ENCODE measurements at regions not wholly inside any gene's neighbourhood (a gene's known extent, or its start where the extent isn't known, plus 50 kb on each side); places are given as distances from the start of the nearest gene placed in this dataset.

GRCh38 chr13:81334481-81334880 is 993.6 kb upstream of the SPRY2 start:
- Histone ChIP-seq H3K27me3 (replicated peaks in 1 of 4; ENCODE audit: control extremely low read depth in 1 of 4, control insufficient read depth in 3 of 4, insufficient read depth in 4 of 4, low read length in 3 of 4) (no peaks in the 10 kb centered on the region), H3K4me3 (ENCODE audit: control extremely low read depth in 1 of 5, extremely low read depth in 1 of 5, insufficient read depth in 1 of 5, low read depth in 2 of 5, low read length in 4 of 5) (no peak overlapping the region), H3K4me1 (ENCODE audit: control insufficient read depth in 2 of 2, insufficient read depth in 2 of 2, low read length in 2 of 2) (no peaks in the 10 kb centered on the region), H3K79me2 (ENCODE audit: control insufficient read depth, insufficient read depth, low read length) (no peaks in the 10 kb centered on the region), H4K20me1 (ENCODE audit: control insufficient read depth, insufficient read depth, low read length, poor library complexity, severe bottlenecking) (no peaks in the 10 kb centered on the region), H3K9me3 (ENCODE audit: control extremely low read depth in 1 of 3, control insufficient read depth in 2 of 3, insufficient read depth in 1 of 3, low read length in 2 of 3) (peaks cover 0 to 9% (median 3%) of the 10 kb centered on the region in 3 donors), H3K36me3 (replicated peaks in 1 of 2; ENCODE audit: control extremely low read depth in 1 of 2, control insufficient read depth in 1 of 2, extremely low read depth in 1 of 2, insufficient read depth in 2 of 2, low read length in 1 of 2) (no peaks in the 10 kb centered on the region), H2AFZ (ENCODE audit: insufficient read depth, low read depth, low read length, poor library complexity, severe bottlenecking) (no peak overlapping the region), H3K9ac (ENCODE audit: low read length) (no peak overlapping the region), H3K4me2 (replicated peaks; ENCODE audit: low read depth, low read length, poor library complexity, severe bottlenecking) (no peak overlapping the region), H3K27ac (ENCODE audit: low read length in 2 of 2) (no peak overlapping the region)
- no peak for TF ChIP-seq CTCF (IDR thresholded peaks at IDR 0.05)
- TF ChIP-seq EZH2 (IDR thresholded peaks at IDR 0.05; ENCODE audit: borderline replicate concordance, insufficient read depth, low read depth, low read length, poor library complexity, severe bottlenecking): no peak
- 100% methylated on average over 1 of the region's 4 CpGs for WGBS (ENCODE audit: insufficient coverage)
- intact Hi-C loops (cut with micrococcal nuclease): no loop called here
- ATAC-seq (ENCODE audit: low read depth): no peak
- ChIA-PET CTCF (no interaction called here), POLR2A (no interaction called here)
- no peak overlapping the region for H3K27ac Mint-ChIP-seq
- no peak overlapping the region for H3K4me3 Mint-ChIP-seq
- H3K4me1 Mint-ChIP-seq: no peaks in the 10 kb centered on the region
- no peak for DNase-seq
- peaks cover 2% of the 10 kb centered on the region for H3K9me3 Mint-ChIP-seq (ENCODE audit: insufficient read depth)
- no peaks in the 10 kb centered on the region for H3K27me3 Mint-ChIP-seq

GRCh38 chr13:81326913-81327312 is 986.0 kb upstream of the SPRY2 start:
- H3K27ac ChIP-seq (ENCODE audit: low read length in 2 of 2): no peak overlapping the region
- no CpG with 5 or more reads among the region's 1 CpG for WGBS (ENCODE audit: insufficient coverage)

More at GRCh38 chr13:81326913-81327312, 986.0 kb upstream of the SPRY2 start:
- H3K4me3 Mint-ChIP-seq: no peak overlapping the region
- Histone ChIP-seq H4K20me1 (ENCODE audit: control insufficient read depth, insufficient read depth, low read length, poor library complexity, severe bottlenecking) (no peaks in the 10 kb centered on the region), H3K4me1 (ENCODE audit: control insufficient read depth in 2 of 2, insufficient read depth in 2 of 2, low read length in 2 of 2) (no peaks in the 10 kb centered on the region), H3K79me2 (ENCODE audit: control insufficient read depth, insufficient read depth, low read length) (no peaks in the 10 kb centered on the region), H2AFZ (ENCODE audit: insufficient read depth, low read depth, low read length, poor library complexity, severe bottlenecking) (no peak overlapping the region), H3K9ac (ENCODE audit: low read length) (no peak overlapping the region), H3K36me3 (replicated peaks in 1 of 2; ENCODE audit: control extremely low read depth in 1 of 2, control insufficient read depth in 1 of 2, extremely low read depth in 1 of 2, insufficient read depth in 2 of 2, low read length in 1 of 2) (no peaks in the 10 kb centered on the region), H3K4me3 (ENCODE audit: control extremely low read depth in 1 of 5, extremely low read depth in 1 of 5, insufficient read depth in 1 of 5, low read depth in 2 of 5, low read length in 4 of 5) (no peak overlapping the region), H3K9me3 (ENCODE audit: control extremely low read depth in 1 of 3, control insufficient read depth in 2 of 3, insufficient read depth in 1 of 3, low read length in 2 of 3) (peaks cover 0 to 9% (median 3%) of the 10 kb centered on the region in 3 donors), H3K4me2 (replicated peaks; ENCODE audit: low read depth, low read length, poor library complexity, severe bottlenecking) (no peak overlapping the region), H3K27me3 (replicated peaks in 1 of 4; ENCODE audit: control extremely low read depth in 1 of 4, control insufficient read depth in 3 of 4, insufficient read depth in 4 of 4, low read length in 3 of 4) (no peaks in the 10 kb centered on the region)
- no peaks in the 10 kb centered on the region for H3K27me3 Mint-ChIP-seq
- peaks cover 2% of the 10 kb centered on the region for H3K9me3 Mint-ChIP-seq (ENCODE audit: insufficient read depth)
- ChIA-PET POLR2A (no interaction called here), CTCF (no interaction called here)
- DNase-seq (no peak), ATAC-seq (ENCODE audit: low read depth) (no peak)
- TF ChIP-seq CTCF (IDR thresholded peaks at IDR 0.05) (no peak), EZH2 (IDR thresholded peaks at IDR 0.05; ENCODE audit: borderline replicate concordance, insufficient read depth, low read depth, low read length, poor library complexity, severe bottlenecking) (no peak)
- H3K27ac Mint-ChIP-seq: no peak overlapping the region
- intact Hi-C loops (cut with micrococcal nuclease): no loop called here
- H3K4me1 Mint-ChIP-seq: no peaks in the 10 kb centered on the region
